CD4-positive, alpha-beta memory T cell (primary cell): ENCODE measurements at regions not wholly inside any gene's neighbourhood (a gene's known extent, or its start where the extent isn't known, plus 50 kb on each side); places are given as distances from the start of the nearest gene placed in this dataset.

Experiments used
- CTCF ChIA-PET: fragments of 350-600 bp; sonication (Branson Sonifier 250); formaldehyde crosslinking; loops from one replicate; lab custom pipeline; 2021; ENCODE audit warnings: inconsistent platforms; ENCODE audit not compliant: partially characterized antibody; lab: Charles Lee
- POLR2A ChIA-PET: fragments of 350-600 bp; sonication (Branson Sonifier 250); formaldehyde crosslinking; loops from one replicate; lab custom pipeline; 2021; ENCODE audit not compliant: partially characterized antibody; lab: Charles Lee
- DNase-seq, 5 donors: peaks; one replicate each; pipeline versions ENCODE4 v3.0.0 to v3.0.0-alpha.2; 2020 to 2022; ENCODE audit warnings: mixed read lengths in 1 of 5
- H3K27ac ChIP-seq: one replicate; pipeline ENCODE4 v1.7.0; 2013; ENCODE audit warnings: low read depth, low read length
- H3K27me3 ChIP-seq: 2 replicates; pipeline ENCODE4 v1.7.0; 2013; ENCODE audit warnings: mild to moderate bottlenecking, low read length, moderate library complexity; ENCODE audit not compliant: insufficient read depth
- H3K36me3 ChIP-seq: 2 replicates; pipeline ENCODE4 v1.7.0; 2013; ENCODE audit warnings: mild to moderate bottlenecking, low read length, moderate library complexity; ENCODE audit not compliant: insufficient read depth
- H3K4me1 ChIP-seq: 2 replicates; pipeline ENCODE4 v1.7.0; 2013; ENCODE audit warnings: mild to moderate bottlenecking, low read length, moderate library complexity; ENCODE audit not compliant: insufficient read depth
- H3K4me3 ChIP-seq, 2 donors: one replicate each; pipeline ENCODE4 v1.7.0; 2013; ENCODE audit warnings: low read length in 2 of 2, mild to moderate bottlenecking in 1 of 2
- H3K9me3 ChIP-seq, 2 donors: one replicate each; pipeline ENCODE4 v1.7.0; 2013; ENCODE audit warnings: low read length in 2 of 2, control low read depth in 1 of 2; ENCODE audit not compliant: control insufficient read depth in 1 of 2
- H3K27ac Mint-ChIP-seq, 7 donors: one replicate each; pipeline ENCODE4 v1.8.0; 2020 to 2021; ENCODE audit warnings: mixed read lengths in 7 of 7, mild to moderate bottlenecking in 6 of 7, inconsistent platforms in 3 of 7, moderate library complexity in 3 of 7
- H3K27me3 Mint-ChIP-seq, 2 donors: one replicate each; pipeline ENCODE4 v1.8.0; 2020 to 2021; ENCODE audit warnings: mixed read lengths in 2 of 2
- H3K36me3 Mint-ChIP-seq, 2 donors: one replicate each; pipeline ENCODE4 v1.8.0; 2020 to 2021; ENCODE audit warnings: mixed read lengths in 2 of 2, inconsistent platforms in 1 of 2, mild to moderate bottlenecking in 1 of 2
- H3K4me1 Mint-ChIP-seq, 4 donors: one replicate each; pipeline ENCODE4 v1.8.0; 2020 to 2021; ENCODE audit warnings: mixed read lengths in 4 of 4, mild to moderate bottlenecking in 1 of 4
- H3K4me3 Mint-ChIP-seq, 8 donors: one replicate each; pipeline ENCODE4 v1.8.0; 2020 to 2021; ENCODE audit warnings: mixed read lengths in 8 of 8, mild to moderate bottlenecking in 7 of 8, moderate library complexity in 6 of 8, inconsistent platforms in 3 of 8
- H3K9me3 Mint-ChIP-seq, 8 donors: one replicate each; pipeline ENCODE4 v1.8.0; 2020 to 2021; ENCODE audit warnings: mixed read lengths in 8 of 8, mild to moderate bottlenecking in 5 of 8, inconsistent platforms in 3 of 8, moderate library complexity in 1 of 8
- intact Hi-C: fragments of 100-400 bp; cut with micrococcal nuclease; formaldehyde crosslinking; loops from one replicate; pipeline ENCODE4 v1.15.1; 2023

GRCh38 chr2:12932192-12932591, 215.5 kb downstream of the TRIB2 start:
- Mint-ChIP-seq H3K9me3 (no peaks in the 10 kb centered on the region), H3K27me3 (no peaks in the 10 kb centered on the region), H3K36me3 (no peaks in the 10 kb centered on the region), H3K27ac (no peak overlapping the region), H3K4me1 (peaks cover 11 to 23% (median 17%) of the 10 kb centered on the region in 4 donors), H3K4me3 (no peak overlapping the region)
- Histone ChIP-seq H3K4me3 (no peak overlapping the region), H3K27me3 (no peaks in the 10 kb centered on the region), H3K27ac (no peak overlapping the region), H3K36me3 (no peaks in the 10 kb centered on the region), H3K9me3 (no peaks in the 10 kb centered on the region), H3K4me1 (peaks cover 15% of the 10 kb centered on the region)
- no peak for DNase-seq
- ChIA-PET CTCF (interaction anchor here (1.0 to 10.2 kb wide), 19 partner anchors 9 to 1103 kb away, joined by 3 to 237 read pairs (median 4); partner anchors contain the start of gene TRIB2), POLR2A (interaction anchor here (5.8 kb wide), 1 partner anchor 215 kb away, joined by 72 read pairs; the partner anchor contains the start of gene TRIB2)
- intact Hi-C loops: loop anchor here (5.0 kb wide), 1 partner anchor 110 kb away; no protein-coding TSS in a partner anchor

- H3K4me1 ChIP-seq: peaks cover under 1% of the 10 kb centered on the region
- no peak overlapping the region for H3K4me3 Mint-ChIP-seq
- POLR2A ChIA-PET: no interaction called here
- H3K27me3 ChIP-seq: no peaks in the 10 kb centered on the region
- no peak overlapping the region for H3K4me3 ChIP-seq
- DNase-seq: no peak
- H3K36me3 Mint-ChIP-seq: no peaks in the 10 kb centered on the region
- H3K27me3 Mint-ChIP-seq: no peaks in the 10 kb centered on the region
- intact Hi-C loops: loop anchor here (5.0 kb wide), 1 partner anchor 112 kb away; no protein-coding TSS in a partner anchor
- H3K36me3 ChIP-seq: no peaks in the 10 kb centered on the region
- CTCF ChIA-PET: interaction anchor here (1.2 to 10.2 kb wide), 4 partner anchors 44 to 1068 kb away, joined by 3 to 237 read pairs (median 4); partner anchors contain the start of gene TRIB2
- H3K9me3 Mint-ChIP-seq: peaks cover 0 to 2% (median 0%) of the 10 kb centered on the region in 8 donors
- H3K9me3 ChIP-seq: no peaks in the 10 kb centered on the region
- peak overlapping the region in 1 of 7 donors; percentile 39 for H3K27ac Mint-ChIP-seq
- no peak overlapping the region for H3K27ac ChIP-seq
- peaks cover 4 to 12% (median 8%) of the 10 kb centered on the region in 4 donors for H3K4me1 Mint-ChIP-seq
Observed at GRCh38 chr2:12934146-12934756, 217.5 kb downstream of the TRIB2 start.

- POLR2A ChIA-PET: no interaction called here
Observed at GRCh38 chr2:12935222-12935621, 218.5 kb downstream of the TRIB2 start.

GRCh38 chr2:12935796-12936195, 219.1 kb downstream of the TRIB2 start:
- Mint-ChIP-seq H3K4me3 (no peak overlapping the region), H3K9me3 (peaks cover 0 to 2% (median 0%) of the 10 kb centered on the region in 8 donors), H3K36me3 (no peaks in the 10 kb centered on the region), H3K27ac (no peak overlapping the region), H3K4me1 (peaks cover 4 to 8% (median 6%) of the 10 kb centered on the region in 4 donors), H3K27me3 (no peaks in the 10 kb centered on the region)
- Histone ChIP-seq H3K27me3 (no peaks in the 10 kb centered on the region), H3K36me3 (no peaks in the 10 kb centered on the region), H3K9me3 (no peaks in the 10 kb centered on the region), H3K27ac (no peak overlapping the region), H3K4me1 (no peaks in the 10 kb centered on the region), H3K4me3 (no peak overlapping the region)
- intact Hi-C loops: no loop called here
- CTCF ChIA-PET: interaction anchor here (0.6 to 10.2 kb wide), 2 partner anchors 38 to 216 kb away, joined by 3 to 237 read pairs; partner anchors contain the start of gene TRIB2
- DNase-seq: no peak
- POLR2A ChIA-PET: no interaction called here

More at GRCh38 chr2:12935222-12935621, 218.5 kb downstream of the TRIB2 start:
- Histone ChIP-seq H3K36me3 (no peaks in the 10 kb centered on the region), H3K4me1 (no peaks in the 10 kb centered on the region), H3K27me3 (no peaks in the 10 kb centered on the region), H3K9me3 (no peaks in the 10 kb centered on the region), H3K4me3 (no peak overlapping the region), H3K27ac (no peak overlapping the region)
- Mint-ChIP-seq H3K27me3 (no peaks in the 10 kb centered on the region), H3K4me1 (peaks cover 4 to 12% (median 7%) of the 10 kb centered on the region in 4 donors), H3K27ac (no peak overlapping the region), H3K4me3 (no peak overlapping the region), H3K9me3 (peaks cover 0 to 2% (median 0%) of the 10 kb centered on the region in 8 donors), H3K36me3 (no peaks in the 10 kb centered on the region)
- intact Hi-C loops: no loop called here
- no peak for DNase-seq
- CTCF ChIA-PET: interaction anchor here (1.2 to 10.2 kb wide), 4 partner anchors 45 to 1069 kb away, joined by 3 to 237 read pairs (median 4); partner anchors contain the start of gene TRIB2

GRCh38 chr2:12941203-12941602, 224.5 kb downstream of the TRIB2 start:
- ChIA-PET POLR2A (no interaction called here), CTCF (no interaction called here)
- DNase-seq: no peak
- Histone ChIP-seq H3K27ac (no peak overlapping the region), H3K27me3 (no peaks in the 10 kb centered on the region), H3K4me3 (no peak overlapping the region), H3K9me3 (no peaks in the 10 kb centered on the region), H3K36me3 (no peaks in the 10 kb centered on the region), H3K4me1 (no peaks in the 10 kb centered on the region)
- no peaks in the 10 kb centered on the region for H3K36me3 Mint-ChIP-seq
- no peak overlapping the region for H3K4me3 Mint-ChIP-seq
- H3K4me1 Mint-ChIP-seq: no peaks in the 10 kb centered on the region
- intact Hi-C loops: no loop called here
- peaks cover 0 to 2% (median 0%) of the 10 kb centered on the region in 8 donors for H3K9me3 Mint-ChIP-seq
- H3K27me3 Mint-ChIP-seq: no peaks in the 10 kb centered on the region
- H3K27ac Mint-ChIP-seq: no peak overlapping the region

- H3K4me1 ChIP-seq: peaks cover 4% of the 10 kb centered on the region
- H3K36me3 ChIP-seq: no peaks in the 10 kb centered on the region
- Mint-ChIP-seq H3K4me1 (peaks cover 9 to 27% (median 13%) of the 10 kb centered on the region in 4 donors), H3K27ac (no peak overlapping the region), H3K36me3 (no peaks in the 10 kb centered on the region), H3K27me3 (peaks cover 0 to 2% of the 10 kb centered on the region in 2 donors), H3K9me3 (no peaks in the 10 kb centered on the region), H3K4me3 (peak overlapping the region in 1 of 8 donors; percentile 1)
- H3K4me3 ChIP-seq: no peak overlapping the region
- H3K9me3 ChIP-seq: no peaks in the 10 kb centered on the region
- intact Hi-C loops: no loop called here
- H3K27ac ChIP-seq: no peak overlapping the region
- DNase-seq: no peak
- POLR2A ChIA-PET: no interaction called here
- CTCF ChIA-PET: interaction anchor here (1.5 to 2.0 kb wide), 2 partner anchors 17 to 19 kb away, joined by 4 to 5 read pairs; no protein-coding TSS in a partner anchor
- no peaks in the 10 kb centered on the region for H3K27me3 ChIP-seq
Observed at GRCh38 chr2:12948231-12948960, 231.7 kb downstream of the TRIB2 start.

- Histone ChIP-seq H3K4me3 (no peak overlapping the region), H3K9me3 (no peaks in the 10 kb centered on the region), H3K27ac (no peak overlapping the region), H3K27me3 (no peaks in the 10 kb centered on the region), H3K36me3 (no peaks in the 10 kb centered on the region), H3K4me1 (peaks cover 4% of the 10 kb centered on the region)
- Mint-ChIP-seq H3K27ac (peak overlapping the region in 3 of 7 donors; percentile 3 to 36 (median 31)), H3K9me3 (no peaks in the 10 kb centered on the region), H3K27me3 (peaks cover 1 to 2% of the 10 kb centered on the region in 2 donors), H3K36me3 (no peaks in the 10 kb centered on the region), H3K4me1 (peaks cover 9 to 27% (median 13%) of the 10 kb centered on the region in 4 donors), H3K4me3 (peak overlapping the region in 1 of 8 donors; percentile 1)
- CTCF ChIA-PET: interaction anchor here (1.5 to 2.0 kb wide), 2 partner anchors 18 to 19 kb away, joined by 4 to 5 read pairs; no protein-coding TSS in a partner anchor
- intact Hi-C loops: no loop called here
- POLR2A ChIA-PET: no interaction called here
- DNase-seq: no peak
Observed at GRCh38 chr2:12948961-12949353, 232.2 kb downstream of the TRIB2 start.
